KG1 (cell line): ENCODE measurements at regions not wholly inside any gene's neighbourhood (a gene's known extent, or its start where the extent isn't known, plus 50 kb on each side); places are given as distances from the start of the nearest gene placed in this dataset.
A peak's percentile ranks its signal among the peaks of the same experiment; 100 is the strongest.

ENCODE experiments used
- DNase-seq: peaks from one replicate; lab custom pipeline; 2025; lab: John Stamatoyannopoulos, UW

- DNase-seq, result no peak
Observed at GRCh38 chr2:60159519-60159918, 393.9 kb downstream of the BCL11A start.

GRCh38 chr2:60158262-60158661 is 395.2 kb downstream of the BCL11A start:
- no peak for DNase-seq

GRCh38 chr2:60157283-60157682 is 396.2 kb downstream of the BCL11A start:
- no peak for DNase-seq

- no peak for DNase-seq
Observed at GRCh38 chr2:60154142-60154541, 399.3 kb downstream of the BCL11A start.

GRCh38 chr2:60152226-60152833 is 401.1 kb downstream of the BCL11A start:
- peak; percentile 29 for DNase-seq

- DNase-seq, result peak; percentile 14
Observed at GRCh38 chr2:60149176-60149575, 404.3 kb downstream of the BCL11A start.

- peak; percentile 28 for DNase-seq
Observed at GRCh38 chr2:60148716-60149115, 404.7 kb downstream of the BCL11A start.

- no peak for DNase-seq
Observed at GRCh38 chr2:60140185-60140584, 413.3 kb downstream of the BCL11A start.

- DNase-seq, result no peak
Observed at GRCh38 chr2:60136913-60137312, 416.5 kb downstream of the BCL11A start.

- DNase-seq, result no peak
Observed at GRCh38 chr2:60127191-60127590, 426.3 kb downstream of the BCL11A start.

- DNase-seq, result no peak
Observed at GRCh38 chr2:60125611-60126426, 427.6 kb downstream of the BCL11A start.

- no peak for DNase-seq
Observed at GRCh38 chr2:60119778-60120177, 433.7 kb downstream of the BCL11A start.

- no peak for DNase-seq
Observed at GRCh38 chr2:60118917-60119316, 434.5 kb downstream of the BCL11A start.

GRCh38 chr2:60118061-60118460 is 435.4 kb downstream of the BCL11A start:
- DNase-seq, result no peak

- no peak for DNase-seq
Observed at GRCh38 chr2:60116161-60116875, 437.1 kb downstream of the BCL11A start.

- no peak for DNase-seq
Observed at GRCh38 chr2:60109744-60110143, 443.7 kb downstream of the BCL11A start.

GRCh38 chr2:60106836-60107529 is 446.5 kb downstream of the BCL11A start:
- no peak for DNase-seq

GRCh38 chr2:60105906-60106305 is 447.5 kb downstream of the BCL11A start:
- no peak for DNase-seq

GRCh38 chr2:60104514-60105505 is 448.6 kb downstream of the BCL11A start:
- no peak for DNase-seq

- peak; percentile 43 for DNase-seq
Observed at GRCh38 chr2:60100034-60100433, 453.4 kb downstream of the BCL11A start.

- no peak for DNase-seq
Observed at GRCh38 chr2:60098996-60099395, 454.5 kb downstream of the BCL11A start.
